ENCODE measurements at regions not wholly inside any gene's neighbourhood (a gene's known extent, or its start where the extent isn't known, plus 50 kb on each side); places are given as distances from the start of the nearest gene placed in this dataset.

- no peaks in the 10 kb centered on the region; the same call in 1 of the 2 replicates for H3K4me1 ChIP-seq
- H3K9me3 ChIP-seq = no peaks in the 10 kb centered on the region
- peaks cover 4% of the 10 kb centered on the region; the same call in 1 of the 2 replicates for H3K27me3 ChIP-seq
- no peak for DNase-seq
- TF ChIP-seq CTCF (IDR thresholded peaks at IDR 0.05; ENCODE audit: low read depth, low read length) = no peak
- H3K4me3 ChIP-seq (ENCODE audit: low read depth, low read length) = no peak overlapping the region
- H3K36me3 ChIP-seq = no peaks in the 10 kb centered on the region
Observed at GRCh38 chr2:235131334-235132305, 179.8 kb downstream of the SH3BP4 start.

- H3K27me3 ChIP-seq = peaks cover 4% of the 10 kb centered on the region; the same call in 1 of the 2 replicates
Observed at GRCh38 chr2:235132651-235133050, 180.8 kb downstream of the SH3BP4 start.

GRCh38 chr2:235133837-235134236 lies 182.0 kb downstream of the SH3BP4 start:
- no peak for TF ChIP-seq CTCF (IDR thresholded peaks at IDR 0.05; ENCODE audit: low read depth, low read length)
- no peak for DNase-seq
- Histone ChIP-seq H3K36me3 (no peaks in the 10 kb centered on the region), H3K9me3 (no peaks in the 10 kb centered on the region), H3K4me3 (ENCODE audit: low read depth, low read length) (no peak overlapping the region), H3K27me3 (peaks cover 4% of the 10 kb centered on the region; the same call in 1 of the 2 replicates), H3K4me1 (no peaks in the 10 kb centered on the region)

More at GRCh38 chr2:235132651-235133050, 180.8 kb downstream of the SH3BP4 start:
- TF ChIP-seq CTCF (IDR thresholded peaks at IDR 0.05; ENCODE audit: low read depth, low read length) = no peak
- Histone ChIP-seq H3K9me3 (no peaks in the 10 kb centered on the region), H3K4me1 (no peaks in the 10 kb centered on the region; the same call in 1 of the 2 replicates), H3K4me3 (ENCODE audit: low read depth, low read length) (no peak overlapping the region), H3K36me3 (no peaks in the 10 kb centered on the region)
- DNase-seq = no peak

GRCh38 chr2:235134420-235134819 lies 182.6 kb downstream of the SH3BP4 start:
- no peaks in the 10 kb centered on the region for H3K9me3 ChIP-seq
- no peak overlapping the region for H3K4me3 ChIP-seq (ENCODE audit: low read depth, low read length)
- no peak for DNase-seq
- peaks cover 4% of the 10 kb centered on the region; the same call in 1 of the 2 replicates for H3K27me3 ChIP-seq
- no peak for TF ChIP-seq CTCF (IDR thresholded peaks at IDR 0.05; ENCODE audit: low read depth, low read length)
- no peaks in the 10 kb centered on the region for H3K4me1 ChIP-seq
- H3K36me3 ChIP-seq = no peaks in the 10 kb centered on the region

GRCh38 chr2:235135195-235135965 lies 183.6 kb downstream of the SH3BP4 start:
- DNase-seq = no peak
- no peak overlapping the region for H3K4me3 ChIP-seq (ENCODE audit: low read depth, low read length)
- no peak for TF ChIP-seq CTCF (IDR thresholded peaks at IDR 0.05; ENCODE audit: low read depth, low read length)
- no peaks in the 10 kb centered on the region for H3K4me1 ChIP-seq
- peaks cover 4% of the 10 kb centered on the region; the same call in 1 of the 2 replicates for H3K27me3 ChIP-seq
- H3K9me3 ChIP-seq = no peaks in the 10 kb centered on the region
- no peaks in the 10 kb centered on the region for H3K36me3 ChIP-seq

All from BE2C (cell line).